ENCODE measurements at regions not wholly inside any gene's neighbourhood (a gene's known extent, or its start where the extent isn't known, plus 50 kb on each side); places are given as distances from the start of the nearest gene placed in this dataset.

DNA sequence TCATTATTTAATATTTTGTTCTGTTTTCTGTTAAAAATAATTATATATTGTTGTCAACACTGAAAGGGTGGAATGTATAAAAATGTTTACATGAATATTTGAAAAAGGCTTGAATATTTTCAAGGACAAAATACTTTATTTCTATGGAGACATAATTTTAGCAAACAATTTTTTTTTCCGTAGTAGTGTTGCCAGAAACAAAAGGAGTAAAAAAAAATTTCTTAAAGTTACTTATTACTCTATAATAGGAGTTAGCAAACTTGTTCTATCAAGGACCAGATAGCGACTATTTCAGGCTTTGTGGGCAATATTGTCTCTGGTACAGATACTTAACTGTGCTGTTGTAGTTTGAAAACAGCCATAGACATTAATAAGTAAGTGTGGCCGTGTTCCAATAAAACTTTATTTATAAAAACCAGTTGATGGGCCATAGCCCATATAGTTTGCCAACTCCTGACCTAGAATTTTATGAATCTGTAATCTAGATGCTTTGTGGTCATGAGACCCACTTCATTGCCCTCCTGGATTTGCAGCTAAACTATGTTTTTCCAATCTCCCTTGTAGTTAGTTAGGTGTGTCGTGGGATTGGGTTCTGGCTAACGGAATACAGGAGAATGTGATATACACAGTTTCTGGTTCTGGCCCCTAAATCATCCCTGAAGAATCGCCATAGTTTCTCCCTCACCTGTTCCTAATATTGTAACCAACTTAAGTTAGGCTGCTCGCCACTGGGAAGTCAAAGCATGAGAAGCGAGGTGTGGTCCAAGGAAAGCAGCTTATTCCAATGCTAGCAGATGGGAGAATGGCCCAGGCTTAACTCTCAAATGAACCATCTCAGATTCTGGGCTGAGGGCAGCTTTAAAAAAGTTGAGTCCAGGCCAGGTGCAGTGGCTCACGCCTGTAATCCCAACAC is 153.6 kb downstream of the ABCA8 start:
- TF ChIP-seq, protein P1, sequence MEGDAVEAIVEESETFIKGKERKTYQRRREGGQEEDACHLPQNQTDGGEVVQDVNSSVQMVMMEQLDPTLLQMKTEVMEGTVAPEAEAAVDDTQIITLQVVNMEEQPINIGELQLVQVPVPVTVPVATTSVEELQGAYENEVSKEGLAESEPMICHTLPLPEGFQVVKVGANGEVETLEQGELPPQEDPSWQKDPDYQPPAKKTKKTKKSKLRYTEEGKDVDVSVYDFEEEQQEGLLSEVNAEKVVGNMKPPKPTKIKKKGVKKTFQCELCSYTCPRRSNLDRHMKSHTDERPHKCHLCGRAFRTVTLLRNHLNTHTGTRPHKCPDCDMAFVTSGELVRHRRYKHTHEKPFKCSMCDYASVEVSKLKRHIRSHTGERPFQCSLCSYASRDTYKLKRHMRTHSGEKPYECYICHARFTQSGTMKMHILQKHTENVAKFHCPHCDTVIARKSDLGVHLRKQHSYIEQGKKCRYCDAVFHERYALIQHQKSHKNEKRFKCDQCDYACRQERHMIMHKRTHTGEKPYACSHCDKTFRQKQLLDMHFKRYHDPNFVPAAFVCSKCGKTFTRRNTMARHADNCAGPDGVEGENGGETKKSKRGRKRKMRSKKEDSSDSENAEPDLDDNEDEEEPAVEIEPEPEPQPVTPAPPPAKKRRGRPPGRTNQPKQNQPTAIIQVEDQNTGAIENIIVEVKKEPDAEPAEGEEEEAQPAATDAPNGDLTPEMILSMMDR (IDR thresholded peaks at IDR 0.05; ENCODE audit: low read depth, low read length): no peak

DNA sequence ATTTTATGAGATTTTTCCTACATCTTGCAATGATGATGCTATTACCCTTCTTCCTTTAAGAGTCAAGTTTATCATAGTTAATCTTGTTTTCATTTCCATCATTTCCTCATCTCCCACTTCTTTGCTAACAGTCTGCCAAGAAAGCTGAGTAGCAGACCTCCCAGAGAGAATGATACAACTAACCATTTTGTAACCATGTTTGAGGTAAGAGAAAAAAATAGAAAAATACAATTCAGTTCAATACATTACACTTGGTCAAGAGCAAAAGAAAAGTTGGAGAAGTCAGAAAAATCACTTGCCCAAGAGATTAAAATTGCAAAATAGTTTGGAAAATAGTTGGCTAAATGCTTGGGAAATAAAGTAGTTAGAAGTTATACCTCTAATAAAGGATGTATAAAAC is 154.4 kb downstream of the ABCA8 start:
- TF ChIP-seq, protein P1 (IDR thresholded peaks at IDR 0.05; ENCODE audit: low read depth, low read length): no peak
- no peak for DNase-seq (ENCODE audit: extremely low read depth, low read depth)

More for the DNA sequence above, 153.6 kb downstream of the ABCA8 start:
- DNase-seq (ENCODE audit: extremely low read depth, low read depth): no peak

DNA sequence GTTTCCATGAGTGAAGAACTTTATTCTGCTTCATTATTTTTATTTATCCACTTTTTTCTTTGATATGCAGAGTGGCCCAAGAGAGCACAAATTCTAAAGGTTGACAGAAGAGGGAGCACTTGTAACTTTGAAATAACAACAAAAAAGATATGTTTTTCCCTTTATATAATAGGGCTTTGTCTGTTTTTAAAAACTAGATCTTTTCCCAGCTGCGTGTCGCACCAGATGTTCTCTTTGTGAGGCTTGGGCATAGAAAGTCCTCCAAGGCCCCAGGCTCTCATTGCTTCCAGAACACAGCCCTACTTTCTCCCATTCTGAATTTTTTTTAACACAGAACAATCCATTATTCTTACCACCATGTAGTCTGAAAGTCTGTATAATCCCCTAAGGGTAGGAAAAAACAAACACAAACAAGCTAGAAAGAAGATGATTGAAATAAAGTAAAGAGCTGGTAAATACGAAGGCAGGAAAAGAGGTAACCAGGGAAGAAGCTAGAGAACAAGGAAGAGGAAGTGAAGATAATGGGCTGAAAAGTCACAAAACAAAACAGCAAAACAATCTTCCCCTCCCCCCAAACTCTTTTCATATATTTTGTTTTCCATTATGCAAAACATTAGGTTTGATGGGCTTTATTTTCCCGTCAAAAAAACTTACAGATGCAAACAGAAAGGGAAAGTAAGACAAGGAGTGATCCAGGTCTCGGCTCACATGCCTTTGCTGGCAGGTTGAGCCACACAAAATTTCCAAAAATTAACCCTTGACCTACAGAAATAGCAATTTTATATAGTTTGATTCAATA is 160.4 kb downstream of the ABCA8 start:
- DNase-seq (ENCODE audit: extremely low read depth, low read depth): peak; percentile 53

DNA sequence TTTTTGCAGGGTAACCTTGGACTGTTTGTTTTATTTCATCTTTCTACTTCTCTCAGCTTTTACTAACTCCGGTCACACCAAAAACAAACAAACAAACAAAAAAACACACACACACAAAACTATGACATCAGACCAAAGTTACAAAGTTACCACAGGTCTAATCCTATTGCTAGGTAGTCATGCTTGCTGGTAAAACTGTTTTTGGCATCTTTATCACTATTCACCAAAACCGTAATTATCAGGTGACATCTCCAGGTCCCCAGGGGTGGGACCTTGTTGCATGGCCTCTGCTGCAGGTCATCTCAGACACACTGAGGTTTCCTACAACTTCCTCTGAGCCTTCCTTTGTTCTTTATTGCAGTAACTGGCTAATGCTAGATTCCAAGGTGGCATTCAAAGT is 162.3 kb downstream of the ABCA8 start:
- no peak for DNase-seq (ENCODE audit: extremely low read depth, low read depth)
- TF ChIP-seq, protein P1 (IDR thresholded peaks at IDR 0.05; ENCODE audit: low read depth, low read length): no peak

More for the DNA sequence above, 160.4 kb downstream of the ABCA8 start:
- TF ChIP-seq, protein P1 (IDR thresholded peaks at IDR 0.05; ENCODE audit: low read depth, low read length): peak; percentile 51

DNA sequence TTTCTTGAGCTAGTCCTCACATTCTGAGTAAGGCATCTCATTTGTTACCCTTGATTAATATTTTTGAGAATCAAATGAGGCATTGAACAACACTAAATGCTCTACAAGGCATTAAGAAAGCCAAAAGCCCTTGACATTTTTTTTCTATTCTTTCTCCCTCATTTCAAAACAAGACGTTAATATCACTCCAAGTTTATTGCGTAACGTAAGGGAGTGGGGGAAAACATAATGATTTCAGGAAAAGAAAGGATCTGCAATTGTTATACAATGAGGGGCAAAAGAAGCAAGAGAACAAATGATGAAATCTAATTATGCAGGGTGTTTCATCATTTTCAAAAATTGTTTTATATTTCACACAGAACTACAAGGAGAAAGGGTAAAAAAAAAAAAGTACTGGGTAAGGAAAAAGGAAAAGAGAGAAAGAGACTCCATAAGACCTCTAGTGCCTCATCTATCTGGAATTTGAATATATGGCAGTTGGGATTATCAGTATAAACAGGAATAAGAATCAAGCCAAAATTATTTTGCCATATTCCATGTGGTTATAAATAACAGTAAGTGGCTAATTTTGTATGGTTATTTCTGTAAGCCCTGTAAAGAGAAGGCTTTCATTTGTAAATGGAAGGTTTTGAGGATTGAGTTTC is 163.0 kb downstream of the ABCA8 start:
- TF ChIP-seq, protein P1 (IDR thresholded peaks at IDR 0.05; ENCODE audit: low read depth, low read length): no peak

DNA sequence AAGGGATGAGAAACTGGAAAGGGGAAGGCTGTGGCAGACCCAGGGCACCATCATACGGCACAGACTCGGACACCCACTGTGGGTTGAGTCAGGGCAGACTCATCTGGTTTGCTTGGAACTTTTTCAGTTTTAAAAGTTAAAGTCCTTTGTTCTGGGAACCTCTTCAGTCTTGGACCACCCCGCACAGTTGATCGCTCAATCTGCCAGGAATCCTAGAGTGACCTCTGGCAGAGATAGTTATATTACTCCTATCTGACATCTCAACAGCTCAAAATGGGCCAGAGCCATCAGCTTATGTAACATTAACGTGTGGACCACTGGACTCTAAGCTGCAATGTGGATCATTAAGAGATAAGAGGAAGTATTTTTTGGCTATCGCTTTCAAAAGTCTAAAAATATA is 164.3 kb downstream of the ABCA8 start:
- no peak for DNase-seq (ENCODE audit: extremely low read depth, low read depth)
- TF ChIP-seq, protein P1 (IDR thresholded peaks at IDR 0.05; ENCODE audit: low read depth, low read length): no peak

More for the DNA sequence above, 163.0 kb downstream of the ABCA8 start:
- peak; percentile 54 for DNase-seq (ENCODE audit: extremely low read depth, low read depth)
